SH-SY5Y (cell line): ENCODE measurements at regions not wholly inside any gene's neighbourhood (a gene's known extent, or its start where the extent isn't known, plus 50 kb on each side); places are given as distances from the start of the nearest gene placed in this dataset.

Experiments used
- GATA2 ChIP-seq: IDR thresholded peaks from 2 replicates; pipeline ENCODE4 v1.6.1; 2011; ENCODE audit warnings: mild to moderate bottlenecking, low read depth, low read length
- GATA3 ChIP-seq: IDR thresholded peaks from 2 replicates; pipeline ENCODE4 v1.6.1; 2011; ENCODE audit warnings: low read depth, mild to moderate bottlenecking, low read length, moderate library complexity

GRCh38 chr13:78084401-78084800 lies 165.8 kb upstream of the EDNRB start:
- no peak for TF ChIP-seq GATA3
- no peak for TF ChIP-seq GATA2
